Peyer's patch (tissue), 4 donors: ENCODE measurements at regions not wholly inside any gene's neighbourhood (a gene's known extent, or its start where the extent isn't known, plus 50 kb on each side); places are given as distances from the start of the nearest gene placed in this dataset.

Source experiments
- DNase-seq, 3 donors: peaks; one replicate each; pipeline ENCODE4 v3.0.0-alpha.2; 2017 to 2019
- H3K27ac ChIP-seq, 4 donors: fragments of 200-600 bp; sonication (generic); one replicate each; pipeline ENCODE4 v1.5.1; 2016 to 2019
- H3K27me3 ChIP-seq, 2 donors: fragments of 200-600 bp; sonication (generic); one replicate each; pipeline ENCODE4 v1.5.1; 2019
- H3K36me3 ChIP-seq, 3 donors: fragments of 200-600 bp; sonication (generic); one replicate each; pipeline ENCODE4 v1.5.1; 2016 to 2019
- H3K4me1 ChIP-seq, 4 donors: fragments of 200-600 bp; sonication (generic); one replicate each; pipeline ENCODE4 v1.5.1; 2016 to 2019
- H3K4me3 ChIP-seq, 4 donors: fragments of 200-600 bp; sonication (generic); 1 replicate in 3 of 4; 2 replicates in 1 of 4; pipeline ENCODE4 v1.5.1; 2016 to 2019; ENCODE audit warnings: mild to moderate bottlenecking in 1 of 4
- H3K9me3 ChIP-seq, 4 donors: fragments of 200-600 bp; sonication (generic); one replicate each; pipeline ENCODE4 v1.5.1; 2016 to 2019; ENCODE audit warnings: mild to moderate bottlenecking in 1 of 4
- CTCF ChIP-seq, 6 experiments: fragments of 450-650 bp in 4 of 6; fragments of 200-600 bp in 2 of 6; sonication (generic) in 1 of 6; IDR thresholded peaks; one replicate each; pipeline ENCODE4 v1.5.1; 2017 to 2019; ENCODE audit warnings: antibody characterized with exemption in 6 of 6, mild to moderate bottlenecking in 3 of 6, moderate library complexity in 1 of 6
- POLR2A ChIP-seq, 2 donors: fragments of 450-650 bp; IDR thresholded peaks; one replicate each; pipeline ENCODE4 v1.5.1; 2017; ENCODE audit warnings: antibody characterized with exemption in 2 of 2, mild to moderate bottlenecking in 2 of 2, moderate library complexity in 2 of 2

DNA sequence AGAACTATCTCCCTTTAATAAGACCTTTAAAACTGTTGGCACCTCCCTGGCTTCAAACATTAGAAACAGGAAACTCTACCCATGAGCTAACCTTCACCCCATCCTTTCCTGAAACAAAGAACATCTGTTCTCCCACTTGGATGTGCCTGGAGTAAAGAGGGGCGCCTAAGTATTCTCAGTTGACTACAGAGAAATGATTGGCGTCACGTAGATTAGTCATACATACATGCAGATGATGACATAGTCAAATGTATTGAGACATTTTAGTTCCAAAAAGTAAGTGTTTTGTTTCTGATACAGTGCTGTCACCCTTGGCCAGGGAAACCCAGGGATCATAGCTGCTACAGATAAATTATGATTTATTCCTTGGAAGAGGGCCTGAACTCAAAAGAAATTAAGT lies 260.0 kb upstream of the PLEKHG7 start:
- H3K36me3 ChIP-seq, result no peaks in the 10 kb centered on the region
- TF ChIP-seq POLR2A (IDR thresholded peaks at IDR 0.05) (no peak), CTCF (IDR thresholded peaks at IDR 0.05) (no peak)
- H3K4me3 ChIP-seq, result no peak overlapping the region
- no peak for DNase-seq
- H3K27me3 ChIP-seq, result no peaks in the 10 kb centered on the region
- peak overlapping the region in 1 of 4 donors; percentile 81 for H3K27ac ChIP-seq
- H3K9me3 ChIP-seq, result no peaks in the 10 kb centered on the region
- peaks cover 0 to 9% (median 0%) of the 10 kb centered on the region in 4 donors for H3K4me1 ChIP-seq

- H3K27ac ChIP-seq, result no peak overlapping the region
- peaks cover 0 to 7% (median 0%) of the 10 kb centered on the region in 4 donors for H3K4me1 ChIP-seq
- no peak overlapping the region for H3K4me3 ChIP-seq
- no peaks in the 10 kb centered on the region for H3K36me3 ChIP-seq
- DNase-seq, result no peak
- TF ChIP-seq CTCF (IDR thresholded peaks at IDR 0.05) (no peak), POLR2A (IDR thresholded peaks at IDR 0.05) (no peak)
- H3K27me3 ChIP-seq, result no peaks in the 10 kb centered on the region
- no peaks in the 10 kb centered on the region for H3K9me3 ChIP-seq
Observed at GRCh38 chr12:92440072-92440471, 262.7 kb upstream of the PLEKHG7 start.

- no peaks in the 10 kb centered on the region for H3K27me3 ChIP-seq
- H3K27ac ChIP-seq, result peak overlapping the region in 1 of 4 donors; percentile 67
- H3K4me3 ChIP-seq, result no peak overlapping the region
- peaks cover 0 to 7% (median 0%) of the 10 kb centered on the region in 4 donors for H3K4me1 ChIP-seq
- DNase-seq, result no peak
- H3K36me3 ChIP-seq, result no peaks in the 10 kb centered on the region
- no peak for TF ChIP-seq CTCF (IDR thresholded peaks at IDR 0.05)
- TF ChIP-seq POLR2A (IDR thresholded peaks at IDR 0.05), result no peak
- H3K9me3 ChIP-seq, result no peaks in the 10 kb centered on the region
Observed at GRCh38 chr12:92439420-92439805, 263.4 kb upstream of the PLEKHG7 start.

- Histone ChIP-seq H3K4me1 (peaks cover 0 to 7% (median 0%) of the 10 kb centered on the region in 4 donors), H3K27ac (peak overlapping the region in 1 of 4 donors; percentile 67), H3K36me3 (no peaks in the 10 kb centered on the region), H3K9me3 (no peaks in the 10 kb centered on the region), H3K27me3 (no peaks in the 10 kb centered on the region), H3K4me3 (no peak overlapping the region)
- TF ChIP-seq POLR2A (IDR thresholded peaks at IDR 0.05), result no peak
- no peak for TF ChIP-seq CTCF (IDR thresholded peaks at IDR 0.05)
- DNase-seq, result no peak
Observed at GRCh38 chr12:92438641-92439419, 264.0 kb upstream of the PLEKHG7 start.

- TF ChIP-seq CTCF (IDR thresholded peaks at IDR 0.05) (no peak), POLR2A (IDR thresholded peaks at IDR 0.05) (no peak)
Observed at GRCh38 chr12:92437452-92437851, 265.3 kb upstream of the PLEKHG7 start.

More at GRCh38 chr12:92437452-92437851, 265.3 kb upstream of the PLEKHG7 start:
- Histone ChIP-seq H3K9me3 (no peaks in the 10 kb centered on the region), H3K4me3 (no peak overlapping the region), H3K27ac (peak overlapping the region in 1 of 4 donors; percentile 67), H3K36me3 (no peaks in the 10 kb centered on the region), H3K27me3 (no peaks in the 10 kb centered on the region), H3K4me1 (peaks cover 0 to 10% (median 0%) of the 10 kb centered on the region in 4 donors)
- no peak for DNase-seq
